Hematopoietic multipotent progenitor cell treated with erythropoietin and hydrocortisone succinate and interleukin-3 and kit ligand, for 6 days (in vitro differentiated cells): ENCODE measurements at regions not wholly inside any gene's neighbourhood (a gene's known extent, or its start where the extent isn't known, plus 50 kb on each side); places are given as distances from the start of the nearest gene placed in this dataset.
"Not testable (repeated sequence)": the region's sequence is repeated elsewhere in the genome, so short reads cannot be mapped to it uniquely, and the experiment has no call there.

Experiments used
- DNase-seq: peaks from one replicate; pipeline ENCODE4 v3.0.0-alpha.2; 2015

- no peak for DNase-seq
Observed at GRCh38 chr14:46147452-46147851, 504.1 kb downstream of the RPL10L start.

GRCh38 chr14:46147024-46147423 is 504.6 kb downstream of the RPL10L start:
- DNase-seq, result no peak

- DNase-seq, result no peak
Observed at GRCh38 chr14:46140445-46140844, 511.1 kb downstream of the RPL10L start.

GRCh38 chr14:46139649-46140048 is 511.9 kb downstream of the RPL10L start:
- no peak for DNase-seq

GRCh38 chr14:46137786-46138185 is 513.8 kb downstream of the RPL10L start:
- DNase-seq, result no peak

- no peak for DNase-seq
Observed at GRCh38 chr14:46136456-46136855, 515.1 kb downstream of the RPL10L start.

GRCh38 chr14:46108228-46108627 is 543.4 kb downstream of the RPL10L start:
- DNase-seq, result no peak

- DNase-seq, result not testable (repeated sequence)
Observed at GRCh38 chr14:46100901-46101300, 550.7 kb downstream of the RPL10L start.

GRCh38 chr14:46091819-46092218 is 559.8 kb downstream of the RPL10L start:
- no peak for DNase-seq

- DNase-seq, result no peak
Observed at GRCh38 chr14:46087604-46088003, 564.0 kb downstream of the RPL10L start.

GRCh38 chr14:46074061-46074460 is 577.5 kb downstream of the RPL10L start:
- no peak for DNase-seq

GRCh38 chr14:46063872-46064271 is 587.7 kb downstream of the RPL10L start:
- DNase-seq, result no peak

- no peak for DNase-seq
Observed at GRCh38 chr14:46058964-46059563, 592.5 kb downstream of the RPL10L start.

GRCh38 chr14:46057799-46058198 is 593.8 kb downstream of the RPL10L start:
- no peak for DNase-seq

- no peak for DNase-seq
Observed at GRCh38 chr14:46054526-46054925, 597.1 kb downstream of the RPL10L start.

- DNase-seq, result no peak
Observed at GRCh38 chr14:46053221-46053620, 598.4 kb downstream of the RPL10L start.

- DNase-seq, result no peak
Observed at GRCh38 chr14:46051796-46052195, 599.8 kb downstream of the RPL10L start.

GRCh38 chr14:46048127-46048526 is 603.5 kb downstream of the RPL10L start:
- peak; percentile 2 for DNase-seq

GRCh38 chr14:46036099-46036498 is 615.5 kb downstream of the RPL10L start:
- DNase-seq, result no peak

GRCh38 chr14:46034305-46034704 is 617.3 kb downstream of the RPL10L start:
- DNase-seq, result no peak

- DNase-seq, result no peak
Observed at GRCh38 chr14:46018846-46019420, 632.6 kb downstream of the RPL10L start.

- DNase-seq, result no peak
Observed at GRCh38 chr14:46008348-46008747, 643.2 kb downstream of the RPL10L start.

- no peak for DNase-seq
Observed at GRCh38 chr14:45998554-45998953, 653.0 kb downstream of the RPL10L start.

- DNase-seq, result peak; percentile 6
Observed at GRCh38 chr14:45990252-45990651, 661.3 kb downstream of the RPL10L start.

GRCh38 chr14:45976001-45976400 is 675.6 kb downstream of the RPL10L start:
- DNase-seq, result no peak
